NCI-H524 (cell line): ENCODE measurements at regions not wholly inside any gene's neighbourhood (a gene's known extent, or its start where the extent isn't known, plus 50 kb on each side); places are given as distances from the start of the nearest gene placed in this dataset.

Source experiments
- DNase-seq, 2 experiments: peaks; one replicate each; lab custom pipeline; 2025; lab: John Stamatoyannopoulos, UW

- no peak for DNase-seq
These were observed 73.8 kb upstream of the FRY start for GRCh38 chr13:31957772-31958171.

DNA sequence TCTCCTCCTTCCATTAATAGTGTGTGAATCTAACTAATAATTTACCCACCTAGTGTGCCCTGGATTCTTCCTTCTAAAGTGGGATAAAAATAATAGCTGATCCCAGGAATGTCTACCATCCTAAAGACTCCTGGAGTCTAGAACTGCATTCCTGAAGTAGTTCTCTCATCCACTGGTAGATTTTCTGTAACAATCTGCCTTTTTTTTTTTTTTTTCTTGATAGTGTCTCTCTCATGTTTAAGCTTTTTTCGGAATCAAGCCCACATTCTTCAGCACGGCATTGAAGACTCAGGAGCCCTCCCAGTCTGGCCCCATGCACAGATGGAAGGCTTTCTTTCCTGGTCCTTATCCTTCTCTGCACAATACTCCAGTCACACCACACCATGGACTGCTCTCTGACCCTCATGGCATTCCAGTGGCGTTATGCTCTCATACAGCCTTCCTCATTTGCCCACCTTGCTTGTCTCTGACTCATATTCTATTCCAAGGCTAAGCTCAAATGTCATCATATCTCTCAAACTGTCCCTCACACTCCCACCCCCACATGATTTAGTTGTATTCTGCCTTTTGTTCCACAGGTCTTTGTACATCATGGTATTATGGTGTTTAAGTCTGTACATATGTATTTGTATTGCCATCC lies 68.7 kb upstream of the FRY start:
- no peak for DNase-seq

GRCh38 chr13:31963631-31964030 lies 67.9 kb upstream of the FRY start:
- no peak for DNase-seq

- DNase-seq: no peak
These were observed 67.4 kb upstream of the FRY start for GRCh38 chr13:31964168-31964567.

DNA sequence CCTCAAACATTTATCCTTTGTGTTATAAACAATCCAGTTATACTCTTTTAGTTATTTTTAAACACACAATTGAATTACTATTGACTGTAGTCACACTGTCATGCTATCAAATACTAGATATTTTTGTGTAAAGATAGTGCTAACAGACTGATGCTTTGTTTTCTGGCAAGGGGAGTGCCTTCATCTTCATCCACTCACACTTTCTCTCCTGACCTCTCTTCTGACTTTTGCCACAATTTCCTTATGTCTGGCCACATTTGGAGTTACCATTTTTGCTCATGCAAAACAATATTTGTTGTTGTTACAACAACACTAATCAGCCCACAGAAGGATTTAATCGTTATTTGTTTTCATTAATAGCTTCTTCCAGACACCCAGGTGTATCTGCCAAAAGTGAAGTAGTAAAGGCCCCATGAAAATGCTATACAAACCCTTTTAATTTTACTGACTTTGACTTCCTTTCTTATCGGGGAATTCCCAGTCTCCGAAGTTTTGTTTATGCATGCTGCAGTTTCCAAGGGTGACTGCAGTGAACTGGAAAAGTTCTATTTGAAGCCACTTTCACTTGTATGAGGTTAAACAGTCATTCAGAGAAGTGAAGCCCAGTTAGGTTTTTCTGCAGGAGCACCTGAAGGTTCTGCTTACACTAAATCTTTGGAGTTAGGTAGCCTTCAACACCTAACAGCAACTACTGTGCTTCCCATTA lies 66.1 kb upstream of the FRY start:
- no peak for DNase-seq

DNA sequence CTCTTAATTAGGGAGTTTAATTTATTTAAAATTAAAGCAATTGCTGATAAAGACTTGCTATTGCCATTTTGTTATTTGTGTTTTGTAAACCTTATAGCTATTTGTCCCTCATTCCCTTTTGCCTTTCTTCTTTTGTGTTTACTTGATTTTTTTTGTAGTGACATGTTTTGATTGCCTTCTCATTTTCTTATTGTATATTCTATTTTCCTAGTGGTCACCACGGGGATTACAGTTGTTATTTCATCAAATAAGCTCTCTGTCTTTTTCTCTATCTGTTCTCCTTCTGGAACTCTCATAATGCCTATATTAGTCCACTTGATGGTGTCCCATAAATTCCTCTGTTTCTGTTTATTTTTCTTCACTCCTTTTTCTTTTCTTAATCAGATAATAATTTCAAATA lies 64.4 kb upstream of the FRY start:
- no peak for DNase-seq

GRCh38 chr13:31968473-31968872 lies 63.1 kb upstream of the FRY start:
- DNase-seq: no peak

DNA sequence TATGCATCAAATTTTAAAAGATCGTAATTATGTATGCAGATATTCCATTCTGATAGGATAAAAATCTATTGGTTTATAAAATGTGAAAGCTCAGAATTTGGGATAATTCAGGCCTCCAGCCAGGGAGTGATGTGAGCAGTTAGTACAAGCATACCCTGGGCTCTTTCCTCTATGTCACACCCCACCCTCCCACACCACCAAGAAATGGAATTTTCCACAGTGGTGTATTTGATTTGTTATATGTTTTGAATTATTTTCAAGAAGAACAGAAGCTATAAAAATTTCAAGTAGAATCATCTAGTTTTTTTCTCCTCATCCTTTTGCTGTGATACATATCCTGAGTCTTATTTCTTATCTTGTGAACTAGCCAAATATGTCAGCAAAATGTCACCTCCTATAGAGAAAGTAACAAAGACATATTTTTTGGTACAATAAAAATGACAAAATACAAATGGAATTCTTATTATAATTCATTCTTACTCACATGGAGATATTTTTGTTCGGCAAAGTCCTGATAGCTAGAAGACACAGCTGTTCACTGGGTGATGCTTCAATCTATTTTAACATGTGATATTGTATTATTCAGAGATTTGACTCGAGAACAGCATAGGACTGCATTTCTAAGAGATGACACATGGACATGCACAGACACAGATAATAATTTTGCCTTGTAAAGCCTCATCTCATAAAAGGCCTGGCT lies 61.2 kb upstream of the FRY start:
- no peak for DNase-seq

DNA sequence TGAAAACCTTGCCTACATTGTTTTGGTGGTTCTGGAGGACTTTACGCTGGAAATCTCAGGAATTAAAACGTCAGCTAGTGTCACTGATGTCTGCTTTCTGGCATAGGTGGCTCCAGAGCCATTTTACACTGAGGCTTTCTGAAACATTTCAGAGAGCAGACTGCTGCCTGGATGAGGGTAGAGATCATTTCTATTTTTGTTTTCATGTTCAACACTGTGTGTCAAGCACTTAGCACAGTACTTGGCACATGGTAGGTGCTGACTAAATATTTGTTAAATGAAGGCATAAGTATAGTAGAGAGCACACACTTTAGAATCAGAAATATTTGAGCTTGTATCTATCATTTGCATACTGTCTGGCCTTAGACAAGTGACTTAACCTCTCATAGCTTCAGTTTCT lies 59.1 kb upstream of the FRY start:
- no peak for DNase-seq

DNA sequence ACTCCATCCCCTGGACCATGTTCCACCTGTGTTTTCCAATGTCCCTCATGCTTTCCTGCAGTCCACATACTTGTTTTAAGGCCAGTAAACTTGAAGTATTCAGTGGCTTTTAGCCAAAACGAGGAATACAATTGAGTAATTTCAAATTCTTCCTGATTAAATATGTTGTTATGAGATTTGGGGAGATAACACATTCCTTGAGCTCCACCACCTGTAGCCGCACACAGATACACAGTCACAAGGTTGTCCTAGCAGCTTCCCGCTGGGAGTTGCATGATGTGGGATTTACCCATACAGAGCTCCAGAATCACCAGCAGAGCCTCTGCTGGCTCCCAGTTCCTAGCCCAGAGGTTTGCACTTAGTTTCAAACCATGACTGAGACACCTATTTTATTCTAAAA lies 53.6 kb upstream of the FRY start:
- DNase-seq: no peak

- no peak for DNase-seq
These were observed 50.7 kb upstream of the FRY start for GRCh38 chr13:31980830-31981229.
